Stimulated activated naive CD8-positive, alpha-beta T cell treated with anti-CD3 and anti-CD28 coated beads, Interleukin-15, amount 100 ng/mL, for 72 hours (primary cell): ENCODE measurements at regions not wholly inside any gene's neighbourhood (a gene's known extent, or its start where the extent isn't known, plus 50 kb on each side); places are given as distances from the start of the nearest gene placed in this dataset.
"Not testable (repeated sequence)": the region's sequence is repeated elsewhere in the genome, so short reads cannot be mapped to it uniquely, and the experiment has no call there.

ENCODE experiments used
- ATAC-seq: fragments of 150-1000 bp; cut with Tn5 transposase; 2 replicates; pipeline ENCODE4 v1.10.0; 2021; ENCODE audit warnings: mild to moderate bottlenecking, moderate library complexity
- DNase-seq, 2 donors: peaks; one replicate each; pipeline ENCODE4 v3.0.0; 2021 to 2022
- H3K27ac Mint-ChIP-seq, 2 donors: one replicate each; pipeline ENCODE4 v1.8.0; 2022; ENCODE audit warnings: mild to moderate bottlenecking in 2 of 2, mixed read lengths in 2 of 2, moderate library complexity in 2 of 2
- H3K27me3 Mint-ChIP-seq: one replicate; pipeline ENCODE4 v1.8.0; 2022; ENCODE audit warnings: mixed read lengths
- H3K4me1 Mint-ChIP-seq: one replicate; pipeline ENCODE4 v1.8.0; 2022; ENCODE audit warnings: mild to moderate bottlenecking, mixed read lengths
- H3K4me3 Mint-ChIP-seq, 2 donors: one replicate each; pipeline ENCODE4 v1.8.0; 2022; ENCODE audit warnings: mild to moderate bottlenecking in 2 of 2, mixed read lengths in 2 of 2, moderate library complexity in 1 of 2
- H3K9me3 Mint-ChIP-seq, 2 donors: one replicate each; pipeline ENCODE4 v1.8.0; 2022; ENCODE audit warnings: mixed read lengths in 2 of 2

DNA sequence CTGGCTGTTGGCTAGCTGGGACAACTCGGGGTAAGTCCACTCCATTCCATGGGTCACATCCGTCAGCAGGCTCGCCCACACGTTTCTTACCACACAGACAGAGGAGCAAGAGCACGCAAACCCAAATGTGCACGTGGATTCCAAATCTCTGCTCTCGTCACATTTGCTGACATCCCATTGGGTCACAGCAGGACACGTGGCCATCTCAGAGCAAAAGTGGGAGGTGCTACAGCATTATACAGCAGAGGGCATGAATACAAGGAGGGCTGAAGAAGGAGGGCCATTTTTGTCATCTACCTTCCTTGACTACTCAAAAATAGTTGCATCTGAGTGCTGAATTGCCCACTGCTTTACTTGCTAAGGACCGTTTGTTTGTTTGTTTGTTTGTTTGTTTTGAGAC, 84.7 kb downstream of the RBBP6 start:
- Mint-ChIP-seq H3K27me3 (peaks cover 7% of the 10 kb centered on the region), H3K4me3 (no peak overlapping the region), H3K27ac (no peak overlapping the region), H3K9me3 (no peaks in the 10 kb centered on the region), H3K4me1 (no peaks in the 10 kb centered on the region)
- DNase-seq (no peak), ATAC-seq (no peak)

DNA sequence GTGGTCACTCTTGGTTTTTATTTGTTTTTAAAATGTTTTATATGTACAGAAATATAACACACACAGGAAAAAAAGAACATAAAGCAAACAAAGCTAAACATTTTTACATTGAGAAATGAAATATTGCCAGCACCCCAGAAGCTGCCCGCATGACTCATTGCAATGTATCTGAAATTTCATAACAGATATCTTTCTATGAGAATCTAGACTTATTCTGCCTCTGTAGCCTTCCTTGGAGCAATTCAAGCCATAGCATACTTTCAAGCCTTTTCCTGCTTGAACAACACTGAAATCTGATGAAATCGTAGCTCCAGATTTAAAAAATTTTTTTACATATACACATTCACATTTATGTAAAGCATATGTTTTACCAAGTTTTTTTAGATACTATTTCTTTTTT, 86.9 kb downstream of the RBBP6 start:
- Mint-ChIP-seq H3K4me3 (no peak overlapping the region), H3K27me3 (peaks cover 9% of the 10 kb centered on the region), H3K4me1 (no peaks in the 10 kb centered on the region), H3K27ac (no peak overlapping the region), H3K9me3 (no peaks in the 10 kb centered on the region)
- DNase-seq (no peak), ATAC-seq (no peak)

DNA sequence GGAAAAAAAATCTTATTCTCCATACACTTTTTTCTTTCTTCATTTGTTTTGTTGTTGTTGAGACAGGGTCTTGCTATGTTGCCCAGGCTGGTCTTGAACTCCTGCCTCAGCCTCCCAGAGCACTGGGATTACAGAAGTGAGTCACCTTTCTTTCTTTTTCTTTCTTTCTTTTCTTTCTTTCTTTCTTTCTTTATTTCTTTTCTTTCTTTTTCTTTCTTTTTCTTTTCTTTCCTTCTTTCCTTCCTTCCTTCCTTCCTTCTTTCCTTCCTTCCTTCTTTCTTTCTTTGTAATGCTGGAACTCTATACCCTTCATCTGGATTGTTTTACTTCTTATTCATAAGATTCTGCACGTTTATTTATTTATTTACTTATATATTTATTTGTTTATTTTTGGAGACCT, 94.5 kb upstream of the TNRC6A start:
- Mint-ChIP-seq H3K27ac (no peak overlapping the region), H3K4me1 (no peaks in the 10 kb centered on the region), H3K4me3 (no peak overlapping the region), H3K9me3 (peaks cover 0 to 5% of the 10 kb centered on the region in 2 donors), H3K27me3 (peaks cover 7% of the 10 kb centered on the region)
- DNase-seq, result no peak
- no peak for ATAC-seq

DNA sequence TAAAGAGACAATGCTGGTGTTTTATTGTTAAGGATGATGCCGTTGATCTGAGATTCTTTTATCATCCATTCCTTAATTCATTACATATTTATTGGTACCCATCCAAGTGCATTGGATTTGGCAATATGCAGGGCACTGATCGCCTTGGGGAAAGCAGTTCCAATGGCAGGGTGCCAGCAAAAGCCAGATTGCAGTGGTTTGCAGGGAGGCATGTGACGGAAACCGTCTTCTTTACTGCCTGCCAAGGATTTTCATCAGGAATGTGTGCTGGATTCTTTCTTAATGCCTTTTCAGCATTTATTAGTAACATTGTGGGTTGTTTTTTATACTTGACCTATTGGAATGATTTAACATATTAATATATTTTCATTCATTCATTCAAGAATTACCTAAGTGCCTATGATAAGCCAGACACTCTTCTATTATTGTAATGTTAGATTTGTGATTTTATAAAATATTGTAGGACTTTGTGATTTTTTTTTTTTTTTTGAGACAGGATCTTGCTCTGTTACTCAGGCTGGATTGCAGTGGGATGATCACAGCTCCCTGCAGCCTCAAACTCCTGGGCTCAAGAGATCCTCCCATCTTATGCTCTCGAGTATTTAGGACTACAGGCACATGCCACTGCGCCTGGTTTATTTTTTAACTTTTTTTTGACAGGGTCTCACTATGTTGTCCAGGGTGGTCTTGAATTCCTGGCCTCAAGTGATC, 93.4 kb upstream of the TNRC6A start:
- Mint-ChIP-seq H3K27me3 (no peaks in the 10 kb centered on the region), H3K4me3 (no peak overlapping the region), H3K9me3 (peaks cover 0 to 5% of the 10 kb centered on the region in 2 donors), H3K27ac (no peak overlapping the region), H3K4me1 (no peaks in the 10 kb centered on the region)
- no peak for DNase-seq
- ATAC-seq, result no peak

DNA sequence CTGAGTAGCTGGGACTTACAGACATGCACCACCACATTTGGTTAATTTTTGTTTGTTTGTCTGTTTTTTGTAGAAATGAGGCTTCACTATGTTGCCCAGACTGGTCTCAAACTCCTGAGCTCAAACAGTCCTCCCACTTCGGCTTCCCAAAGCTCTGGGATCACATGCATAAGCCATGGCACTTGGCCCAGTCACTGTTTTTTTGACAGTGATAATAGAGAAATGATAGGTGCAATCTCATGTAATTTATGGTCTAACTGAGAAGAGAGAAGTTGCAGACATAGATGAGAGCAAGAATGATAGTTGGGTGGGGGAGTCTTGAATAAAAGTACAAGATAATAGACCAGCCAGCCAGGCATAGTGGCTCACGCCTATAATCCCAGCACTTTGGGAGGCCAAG, 89.7 kb upstream of the TNRC6A start:
- Mint-ChIP-seq H3K27me3 (peaks cover 12% of the 10 kb centered on the region), H3K4me3 (no peak overlapping the region), H3K9me3 (no peaks in the 10 kb centered on the region), H3K4me1 (no peaks in the 10 kb centered on the region), H3K27ac (no peak overlapping the region)
- no peak for DNase-seq
- ATAC-seq, result no peak

DNA sequence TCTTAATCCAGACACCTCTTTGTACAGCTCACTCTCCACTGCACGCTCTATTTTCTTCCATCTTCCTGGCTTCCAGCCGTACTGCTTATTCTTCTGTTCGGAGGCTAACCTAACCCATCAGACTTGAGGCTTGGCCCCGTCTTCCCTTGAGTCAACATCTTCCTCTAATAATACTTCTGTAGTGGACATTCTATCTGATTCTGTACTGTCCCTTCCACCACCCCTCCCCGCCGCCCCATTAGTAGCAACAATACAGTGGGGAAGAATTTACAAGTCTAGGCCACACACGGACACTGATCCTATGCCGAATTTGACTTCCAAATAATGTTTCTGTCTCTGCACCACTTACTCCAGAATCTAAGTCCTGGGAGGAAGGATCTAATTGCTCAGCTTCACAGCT, 86.0 kb upstream of the TNRC6A start:
- peak overlapping the region in 1 of 2 donors; percentile 55 for H3K27ac Mint-ChIP-seq
- ATAC-seq (no peak), DNase-seq (no peak)
- H3K9me3 Mint-ChIP-seq, result no peaks in the 10 kb centered on the region
- H3K4me1 Mint-ChIP-seq, result no peaks in the 10 kb centered on the region
- H3K4me3 Mint-ChIP-seq, result no peak overlapping the region
- peaks cover 12% of the 10 kb centered on the region for H3K27me3 Mint-ChIP-seq

DNA sequence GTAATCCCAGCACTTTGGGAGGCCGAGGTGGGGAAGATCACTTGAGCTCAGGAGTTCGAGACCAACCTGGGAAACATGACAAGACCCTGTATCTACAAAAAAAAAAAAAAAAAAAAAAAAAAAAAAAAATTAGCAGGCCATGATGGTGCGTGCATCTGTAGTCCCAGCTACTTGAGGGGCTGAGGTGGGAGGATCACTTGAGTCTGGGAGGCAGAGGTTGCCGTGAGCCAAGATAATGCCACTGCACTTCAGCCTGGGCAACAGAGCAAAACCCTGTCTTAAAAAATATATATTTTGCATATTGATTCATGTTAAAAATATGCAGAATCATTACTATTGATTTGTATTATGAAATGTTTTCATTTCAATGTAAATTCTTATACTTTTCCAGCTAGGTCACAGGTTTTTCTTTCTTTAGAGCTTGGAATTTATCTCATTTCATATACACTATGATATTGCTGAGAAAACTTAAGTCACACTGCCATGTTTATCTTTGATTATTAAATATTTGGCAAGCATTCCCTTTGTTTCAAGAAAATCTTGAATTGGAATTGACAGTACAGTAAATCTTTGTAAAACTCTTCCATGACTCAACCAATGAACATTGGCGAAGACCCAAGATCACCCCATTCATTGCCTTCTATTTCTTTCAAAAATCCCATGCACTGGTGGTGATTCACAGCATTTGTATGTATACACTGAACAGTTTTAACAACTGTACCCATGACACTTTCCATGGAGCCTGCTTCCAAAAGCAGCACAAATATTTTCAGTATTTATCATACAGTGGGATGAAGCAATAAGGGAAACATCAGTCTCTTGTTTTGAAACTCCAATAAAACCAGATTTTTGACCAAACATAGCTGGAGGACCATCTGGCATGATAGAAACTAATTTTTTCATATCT, 83.5 kb upstream of the TNRC6A start:
- Mint-ChIP-seq H3K27ac (no peak overlapping the region), H3K4me1 (no peaks in the 10 kb centered on the region), H3K27me3 (peaks cover 23% of the 10 kb centered on the region), H3K4me3 (no peak overlapping the region), H3K9me3 (no peaks in the 10 kb centered on the region)
- no peak for ATAC-seq
- no peak for DNase-seq

DNA sequence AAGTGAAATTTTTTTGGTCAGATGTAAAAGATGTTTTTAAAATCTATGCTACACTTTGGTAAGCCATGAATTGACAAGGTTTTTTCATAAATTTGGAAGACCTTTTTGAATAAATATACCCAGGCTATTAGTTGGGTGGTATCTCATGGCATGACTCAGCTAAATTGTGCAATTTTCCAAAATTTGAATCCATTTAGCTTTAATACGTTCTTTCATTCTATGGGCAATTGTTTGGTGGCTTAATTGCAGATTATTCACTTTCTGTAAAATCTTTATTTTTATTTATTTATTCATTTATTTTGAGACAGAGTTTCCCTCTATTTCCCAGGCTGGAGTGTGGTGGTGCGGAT, 82.8 kb upstream of the TNRC6A start:
- no peaks in the 10 kb centered on the region for H3K9me3 Mint-ChIP-seq

DNA sequence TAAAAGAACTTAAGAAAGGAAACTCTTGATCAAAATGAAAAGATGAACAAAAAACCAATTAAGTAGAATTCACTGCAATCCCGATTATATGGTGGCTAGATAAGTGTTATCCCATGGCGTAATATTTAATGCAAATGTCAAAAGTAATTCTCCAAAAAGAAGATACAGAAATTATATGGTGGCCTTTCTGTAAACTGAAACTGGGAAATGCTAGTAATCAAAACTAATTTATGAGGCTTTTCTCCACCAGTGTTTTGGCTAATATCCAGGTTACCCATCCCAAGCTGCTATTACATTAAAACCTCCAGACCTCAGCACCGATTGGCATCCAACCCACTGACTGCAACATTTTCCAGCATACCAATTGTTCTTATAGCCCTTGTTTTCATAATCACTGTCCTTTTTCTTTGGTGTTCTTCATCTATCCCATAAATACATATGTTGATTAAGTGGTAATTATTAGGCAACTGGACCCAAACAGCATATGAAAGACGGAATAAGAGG, 77.2 kb upstream of the TNRC6A start:
- ATAC-seq (no peak), DNase-seq (no peak)
- H3K27ac Mint-ChIP-seq, result no peak overlapping the region
- no peaks in the 10 kb centered on the region for H3K9me3 Mint-ChIP-seq
- no peaks in the 10 kb centered on the region for H3K4me1 Mint-ChIP-seq
- H3K27me3 Mint-ChIP-seq, result peaks cover 12% of the 10 kb centered on the region
- H3K4me3 Mint-ChIP-seq, result no peak overlapping the region

More for the DNA sequence above, 82.8 kb upstream of the TNRC6A start:
- no peak for DNase-seq
- ATAC-seq, result no peak
- Mint-ChIP-seq H3K27ac (no peak overlapping the region), H3K4me1 (no peaks in the 10 kb centered on the region), H3K27me3 (peaks cover 21% of the 10 kb centered on the region), H3K4me3 (no peak overlapping the region)

DNA sequence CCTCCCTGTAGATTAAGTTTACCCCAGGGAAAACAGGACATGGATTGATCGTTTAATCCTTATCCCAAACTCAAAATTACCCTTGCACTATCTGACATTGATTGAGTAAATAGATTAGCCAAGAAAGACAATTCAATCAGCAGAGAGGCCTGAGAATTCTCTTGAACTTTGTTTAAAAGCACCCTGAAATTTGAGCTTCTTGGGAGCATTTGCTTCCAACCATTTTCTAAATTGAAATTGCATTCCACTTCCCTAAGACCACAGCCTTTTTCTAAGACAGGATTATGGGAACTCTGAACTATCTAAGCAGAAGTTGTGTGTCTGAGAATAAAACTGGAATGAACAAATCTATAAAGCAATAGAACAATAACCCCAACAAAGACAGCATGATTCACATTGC, 76.6 kb upstream of the TNRC6A start:
- H3K4me3 Mint-ChIP-seq, result no peak overlapping the region
- H3K27ac Mint-ChIP-seq, result no peak overlapping the region
- no peak for ATAC-seq

DNA sequence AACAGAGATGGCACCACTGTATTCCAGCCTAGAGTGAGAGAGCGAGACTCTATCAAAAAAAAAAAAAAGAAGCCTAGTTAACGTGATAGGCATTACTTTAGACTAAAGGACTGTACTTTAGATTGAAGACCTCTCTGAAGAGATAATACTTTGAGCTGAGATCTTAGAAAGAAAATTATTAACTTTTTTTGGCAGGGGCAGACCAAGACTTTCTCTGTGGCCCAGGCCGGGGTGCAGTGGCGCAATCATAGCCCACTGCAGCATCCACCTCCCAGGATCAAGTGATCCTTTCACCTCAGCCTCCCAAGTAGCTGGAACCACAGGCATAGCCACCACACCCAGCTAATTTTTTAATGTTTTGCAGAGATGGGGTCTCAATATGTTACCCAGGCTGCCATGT, 75.7 kb upstream of the TNRC6A start:
- H3K4me3 Mint-ChIP-seq, result no peak overlapping the region
- no peak for DNase-seq
- no peak overlapping the region for H3K27ac Mint-ChIP-seq
- H3K4me1 Mint-ChIP-seq, result no peaks in the 10 kb centered on the region
- no peaks in the 10 kb centered on the region for H3K9me3 Mint-ChIP-seq
- no peak for ATAC-seq
- H3K27me3 Mint-ChIP-seq, result peaks cover 12% of the 10 kb centered on the region

More for the DNA sequence above, 76.6 kb upstream of the TNRC6A start:
- Mint-ChIP-seq H3K9me3 (no peaks in the 10 kb centered on the region), H3K4me1 (no peaks in the 10 kb centered on the region), H3K27me3 (peaks cover 12% of the 10 kb centered on the region)
- DNase-seq, result no peak

DNA sequence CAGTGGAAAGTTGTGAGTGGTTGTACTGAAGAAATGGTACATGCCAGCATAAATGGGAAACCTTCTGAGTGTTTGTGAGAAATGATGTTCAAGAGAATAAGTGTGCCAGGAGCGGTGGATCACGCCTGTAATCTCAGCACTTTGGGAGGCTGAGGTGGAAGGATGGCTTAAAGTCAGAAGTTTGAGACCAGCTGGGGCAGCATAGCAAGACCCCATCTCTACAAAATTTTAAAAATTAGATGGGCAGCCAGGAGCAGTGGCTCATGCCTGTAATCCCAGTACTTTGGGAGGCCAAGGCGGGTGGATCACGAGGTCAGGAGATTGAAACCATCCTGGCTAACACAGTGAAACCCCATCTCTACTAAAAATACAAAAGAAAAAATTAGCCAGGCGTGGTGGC, 63.5 kb upstream of the TNRC6A start:
- ATAC-seq, H3K27me3 Mint-ChIP-seq, H3K4me3 Mint-ChIP-seq, H3K27ac Mint-ChIP-seq, DNase-seq, H3K9me3 Mint-ChIP-seq: not testable (repeated sequence)
- peaks cover 62% of the 10 kb centered on the region for H3K4me1 Mint-ChIP-seq

DNA sequence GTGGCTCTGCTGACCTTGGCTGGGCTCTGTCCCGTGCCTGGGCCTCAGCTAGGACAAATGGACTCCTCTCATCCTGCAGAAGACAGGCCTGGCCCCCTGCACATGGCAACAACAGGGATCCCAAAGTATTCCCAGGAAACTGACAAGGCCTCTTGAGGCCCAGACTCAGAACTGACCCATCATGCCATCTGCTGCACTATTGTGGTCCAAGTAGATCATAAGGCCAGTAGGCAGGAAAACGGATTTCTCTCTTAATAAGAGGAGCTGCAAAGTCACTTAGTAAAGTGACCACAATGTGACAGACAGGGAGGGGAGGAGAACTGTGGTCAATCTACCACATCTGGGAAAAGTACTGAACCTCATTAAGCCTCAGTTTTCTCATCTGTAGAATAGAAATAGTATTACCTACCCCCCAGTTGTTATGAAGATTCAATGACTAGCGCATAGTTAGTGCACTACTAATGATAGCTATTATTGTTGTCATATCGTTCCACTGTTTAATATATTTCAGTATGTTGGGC, 62.1 kb upstream of the TNRC6A start:
- peaks cover 63% of the 10 kb centered on the region for H3K4me1 Mint-ChIP-seq

DNA sequence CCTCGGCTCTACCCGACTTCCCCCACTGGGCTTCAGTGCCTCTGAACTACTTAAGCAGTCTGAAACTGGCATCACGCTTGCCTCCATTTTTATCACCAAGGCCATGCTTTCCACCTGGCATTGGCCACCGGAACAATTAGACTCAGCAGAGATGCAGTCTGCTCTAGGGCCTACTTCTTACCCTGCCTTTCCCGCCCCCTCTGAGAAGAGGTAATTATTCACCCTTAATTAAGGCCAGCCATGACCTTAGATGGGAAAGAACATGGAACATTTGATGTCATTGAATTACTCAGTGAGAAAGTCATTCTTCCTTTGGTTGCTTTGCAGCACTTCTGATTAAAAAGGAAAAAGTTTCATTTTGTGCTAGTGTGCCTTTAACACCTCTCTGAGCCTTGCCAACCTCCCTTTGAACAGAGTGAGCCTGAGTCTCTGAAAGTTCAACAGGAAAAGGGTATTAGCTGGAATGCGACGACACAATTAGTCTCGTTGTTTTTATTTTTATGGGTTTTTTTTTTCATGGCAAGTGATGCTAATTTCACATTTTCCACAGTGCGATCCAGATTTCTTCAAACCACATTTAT, 60.9 kb upstream of the TNRC6A start:
- H3K27me3 Mint-ChIP-seq, result peaks cover 15% of the 10 kb centered on the region
- ATAC-seq (peak; percentile 76), DNase-seq (peak in 1 of 2 donors; percentile 56)
- peak overlapping the region; percentile 27 to 72 for H3K4me3 Mint-ChIP-seq
- peak overlapping the region; percentile 49 to 72 for H3K27ac Mint-ChIP-seq
- peaks cover 51% of the 10 kb centered on the region for H3K4me1 Mint-ChIP-seq
- no peaks in the 10 kb centered on the region for H3K9me3 Mint-ChIP-seq

More for the DNA sequence above, 62.1 kb upstream of the TNRC6A start:
- DNase-seq, result no peak
- no peak for ATAC-seq
- Mint-ChIP-seq H3K27me3 (peaks cover 15% of the 10 kb centered on the region), H3K27ac (no peak overlapping the region), H3K9me3 (no peaks in the 10 kb centered on the region), H3K4me3 (no peak overlapping the region)

DNA sequence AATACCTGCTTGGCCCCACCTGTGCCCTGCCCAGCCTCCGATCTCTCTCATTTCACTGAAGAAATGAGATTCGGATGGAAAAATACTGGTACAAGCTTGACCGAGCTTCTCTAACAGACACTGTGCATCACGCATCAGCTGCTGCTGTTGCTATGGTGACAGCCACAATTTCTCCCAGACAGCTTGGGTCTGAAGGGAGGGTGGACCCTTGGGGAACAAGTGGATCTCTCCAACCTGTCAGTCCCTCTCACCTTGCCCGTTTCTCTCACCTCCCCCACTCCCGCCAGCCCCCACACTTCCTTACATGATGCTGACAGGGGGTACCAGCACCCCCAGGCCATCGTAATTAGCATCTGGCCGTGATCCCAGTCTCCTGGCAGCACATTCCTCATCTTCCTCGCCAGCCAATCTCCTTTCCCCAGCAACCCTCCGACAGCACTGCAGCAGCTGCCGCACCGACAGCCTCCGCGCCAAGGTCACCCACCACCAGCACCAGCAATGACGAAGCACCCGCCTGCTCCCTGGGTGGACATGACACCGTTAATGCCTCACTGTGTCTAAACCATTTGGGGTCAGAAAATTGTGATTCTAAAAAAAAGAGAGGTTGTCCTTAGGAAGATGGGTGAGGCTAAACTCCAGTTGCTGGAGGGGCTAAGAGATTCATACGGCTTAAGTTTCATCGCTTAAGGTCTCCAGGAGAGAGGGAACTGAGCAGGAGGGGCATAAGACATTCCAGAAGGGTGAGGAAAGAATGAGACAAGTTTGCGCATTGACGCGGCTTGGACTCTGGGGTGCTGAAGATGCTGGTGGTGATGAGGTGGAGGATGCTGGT, 58.6 kb upstream of the TNRC6A start:
- H3K27ac Mint-ChIP-seq, result no peak overlapping the region
- ATAC-seq, result no peak
- no peak for DNase-seq

More for the DNA sequence above, 58.6 kb upstream of the TNRC6A start:
- Mint-ChIP-seq H3K9me3 (no peaks in the 10 kb centered on the region), H3K4me3 (peak overlapping the region; percentile 53 to 59), H3K4me1 (peaks cover 39% of the 10 kb centered on the region), H3K27me3 (peaks cover 15% of the 10 kb centered on the region)
